ENCODE measurements at regions not wholly inside any gene's neighbourhood (a gene's known extent, or its start where the extent isn't known, plus 50 kb on each side); places are given as distances from the start of the nearest gene placed in this dataset.

GRCh38 chr11:92627615-92628256, 341.7 kb upstream of the MTNR1B start:
- WGBS, 3 donors = 85 to 93% (median 92%) methylated on average over 7 of the region's 7 CpGs
- DNase-seq = no peak
- no peak overlapping the region for H3K4me3 ChIP-seq
- no peaks in the 10 kb centered on the region for H3K36me3 ChIP-seq
- H3K4me1 ChIP-seq (ENCODE audit: insufficient read depth) = no peaks in the 10 kb centered on the region
- H3K27ac ChIP-seq = no peak overlapping the region
- H3K9me3 ChIP-seq = no peaks in the 10 kb centered on the region
- no peak for TF ChIP-seq CTCF (IDR thresholded peaks at IDR 0.05)
- TF ChIP-seq POLR2A (IDR thresholded peaks at IDR 0.05) = no peak
- TF ChIP-seq EP300 (IDR thresholded peaks at IDR 0.05) = no peak
- intact Hi-C loops (cut with DNase I) = no loop called here
- H3K27me3 ChIP-seq = no peaks in the 10 kb centered on the region

- no peaks in the 10 kb centered on the region for H3K9me3 ChIP-seq
- no peaks in the 10 kb centered on the region for H3K36me3 ChIP-seq
- H3K4me1 ChIP-seq (ENCODE audit: insufficient read depth) = no peaks in the 10 kb centered on the region
- DNase-seq = no peak
- intact Hi-C loops (cut with DNase I) = no loop called here
- no peaks in the 10 kb centered on the region for H3K27me3 ChIP-seq
- H3K27ac ChIP-seq = no peak overlapping the region
- 77 to 80% (median 77%) methylated on average over 4 of the region's 4 CpGs for WGBS, 3 donors
- no peak overlapping the region for H3K4me3 ChIP-seq
- TF ChIP-seq EP300 (IDR thresholded peaks at IDR 0.05) (no peak), CTCF (IDR thresholded peaks at IDR 0.05) (no peak), POLR2A (IDR thresholded peaks at IDR 0.05) (no peak)
These were observed 340.8 kb upstream of the MTNR1B start for GRCh38 chr11:92628401-92629292.

GRCh38 chr11:92632495-92632894, 337.0 kb upstream of the MTNR1B start:
- Histone ChIP-seq H3K36me3 (no peaks in the 10 kb centered on the region), H3K27me3 (no peaks in the 10 kb centered on the region), H3K9me3 (no peaks in the 10 kb centered on the region), H3K4me1 (ENCODE audit: insufficient read depth) (no peaks in the 10 kb centered on the region), H3K4me3 (no peak overlapping the region), H3K27ac (no peak overlapping the region)
- TF ChIP-seq POLR2A (IDR thresholded peaks at IDR 0.05) (no peak), EP300 (IDR thresholded peaks at IDR 0.05) (no peak), CTCF (IDR thresholded peaks at IDR 0.05) (no peak)
- WGBS, 3 donors = 72 to 88% (median 82%) methylated on average over 3 of the region's 3 CpGs
- intact Hi-C loops (cut with DNase I) = no loop called here
- no peak for DNase-seq

GRCh38 chr11:92633820-92634219, 335.6 kb upstream of the MTNR1B start:
- Histone ChIP-seq H3K36me3 (no peaks in the 10 kb centered on the region), H3K27me3 (no peaks in the 10 kb centered on the region), H3K4me3 (no peak overlapping the region), H3K27ac (no peak overlapping the region), H3K4me1 (ENCODE audit: insufficient read depth) (no peaks in the 10 kb centered on the region), H3K9me3 (no peaks in the 10 kb centered on the region)
- no peak for DNase-seq
- 63 to 78% (median 69%) methylated on average over 1 of the region's 1 CpG for WGBS, 3 donors
- intact Hi-C loops (cut with DNase I) = no loop called here
- TF ChIP-seq CTCF (IDR thresholded peaks at IDR 0.05) (no peak), EP300 (IDR thresholded peaks at IDR 0.05) (no peak), POLR2A (IDR thresholded peaks at IDR 0.05) (no peak)
